HepG2 (cell line): ENCODE measurements at regions not wholly inside any gene's neighbourhood (a gene's known extent, or its start where the extent isn't known, plus 50 kb on each side); places are given as distances from the start of the nearest gene placed in this dataset.

Source experiments
- AGO1 ChIP-seq: fragments of 200-400 bp; formaldehyde crosslinking; IDR thresholded peaks from 2 replicates; pipeline ENCODE4 v1.6.1; 2017; ENCODE audit warnings: mild to moderate bottlenecking, low read depth, low read length, moderate library complexity; ENCODE audit not compliant: poor library complexity, severe bottlenecking
- BCL6 ChIP-seq: IDR thresholded peaks from 2 replicates; pipeline ENCODE4 v1.6.1; 2016; ENCODE audit warnings: missing genetic modification reagents, missing compliant biosample characterization
- BHLHE40 ChIP-seq: IDR thresholded peaks from 2 replicates; pipeline ENCODE4 v1.6.1; 2011; ENCODE audit warnings: low read length, improper control_type of control experiment
- ELF1 ChIP-seq: sonication (generic); formaldehyde crosslinking; IDR thresholded peaks from 2 replicates; pipeline ENCODE4 v1.4.0; 2020; ENCODE audit warnings: missing genetic modification reagents
- GLMP ChIP-seq: sonication (generic); formaldehyde crosslinking; IDR thresholded peaks from 2 replicates; pipeline ENCODE4 v1.9.0; 2021; ENCODE audit warnings: missing genetic modification reagents, mild to moderate bottlenecking, borderline replicate concordance
- MZF1 ChIP-seq: sonication (generic); formaldehyde crosslinking; IDR thresholded peaks from 2 replicates; pipeline ENCODE4 v1.8.1; 2023; ENCODE audit warnings: mild to moderate bottlenecking, missing genetic modification reagents, borderline replicate concordance
- NFKB2 ChIP-seq: sonication (generic); formaldehyde crosslinking; IDR thresholded peaks from 2 replicates; pipeline ENCODE4 v1.4.0; 2020; ENCODE audit warnings: missing genetic modification reagents, borderline replicate concordance
- NR2C2 ChIP-seq: sonication (generic); formaldehyde crosslinking; IDR thresholded peaks from 2 replicates; pipeline ENCODE4 v1.4.0; 2020; ENCODE audit warnings: missing genetic modification reagents, mild to moderate bottlenecking, moderate library complexity, borderline replicate concordance
- SOX6 ChIP-seq, 2 experiments: fragments of 450-650 bp in 1 of 2; sonication (generic) in 1 of 2; formaldehyde crosslinking in 1 of 2; IDR thresholded peaks; 2 replicates each; pipeline versions ENCODE4 v1.4.0 to v1.6.1; 2017 to 2020; ENCODE audit warnings: antibody characterized with exemption in 1 of 2, mild to moderate bottlenecking in 1 of 2, missing genetic modification reagents in 1 of 2
- ZBTB10 ChIP-seq: sonication (generic); formaldehyde crosslinking; IDR thresholded peaks from 2 replicates; pipeline ENCODE4 v1.4.0; 2020; ENCODE audit warnings: missing genetic modification reagents, borderline replicate concordance
- ZFY ChIP-seq: sonication (generic); formaldehyde crosslinking; IDR thresholded peaks from 2 replicates; pipeline ENCODE4 v1.4.0; 2020; ENCODE audit warnings: missing genetic modification reagents
- ZKSCAN1 ChIP-seq: fragments of 150-350 bp; IDR thresholded peaks from 2 replicates; pipeline ENCODE4 v1.6.1; 2014; ENCODE audit warnings: low read length
- ZNF263 ChIP-seq: sonication (generic); formaldehyde crosslinking; IDR thresholded peaks from 2 replicates; pipeline ENCODE4 v1.4.0; 2020; ENCODE audit warnings: missing genetic modification reagents
- ZNF275 ChIP-seq: sonication (generic); formaldehyde crosslinking; IDR thresholded peaks from 2 replicates; pipeline ENCODE4 v1.8.0; 2022; ENCODE audit warnings: missing genetic modification reagents, mild to moderate bottlenecking, inconsistent platforms, borderline replicate concordance
- ZNF282 ChIP-seq: fragments of 450-650 bp; IDR thresholded peaks from 2 replicates; pipeline ENCODE4 v1.6.1; 2018; ENCODE audit not compliant: partially characterized antibody
- ZNF674 ChIP-seq: sonication (generic); formaldehyde crosslinking; IDR thresholded peaks from 2 replicates; pipeline ENCODE4 v1.5.0; 2020; ENCODE audit warnings: low read depth, mild to moderate bottlenecking, missing genetic modification reagents
- ZNF7 ChIP-seq: IDR thresholded peaks from 2 replicates; pipeline ENCODE4 v1.6.1; 2016; ENCODE audit warnings: missing biosample characterization, missing genetic modification reagents
- ZNF768 ChIP-seq: sonication (generic); formaldehyde crosslinking; IDR thresholded peaks from 2 replicates; pipeline ENCODE4 v1.4.0; 2020; ENCODE audit warnings: missing genetic modification reagents
- TF ChIP-seq, protein P1 (sequence below): sonication (generic); formaldehyde crosslinking; IDR thresholded peaks from 2 replicates; pipeline ENCODE4 v1.4.0; 2020; ENCODE audit warnings: missing genetic modification reagents
- TF ChIP-seq, protein P2 (sequence below): sonication (generic); formaldehyde crosslinking; IDR thresholded peaks from 2 replicates; pipeline ENCODE4 v1.5.0; 2020; ENCODE audit warnings: mild to moderate bottlenecking, missing genetic modification reagents, moderate library complexity
- TF ChIP-seq, protein P3 (sequence below): sonication (generic); formaldehyde crosslinking; IDR thresholded peaks from 2 replicates; pipeline ENCODE4 v1.8.1; 2023; ENCODE audit warnings: missing genetic modification reagents, mild to moderate bottlenecking, borderline replicate concordance

DNA sequence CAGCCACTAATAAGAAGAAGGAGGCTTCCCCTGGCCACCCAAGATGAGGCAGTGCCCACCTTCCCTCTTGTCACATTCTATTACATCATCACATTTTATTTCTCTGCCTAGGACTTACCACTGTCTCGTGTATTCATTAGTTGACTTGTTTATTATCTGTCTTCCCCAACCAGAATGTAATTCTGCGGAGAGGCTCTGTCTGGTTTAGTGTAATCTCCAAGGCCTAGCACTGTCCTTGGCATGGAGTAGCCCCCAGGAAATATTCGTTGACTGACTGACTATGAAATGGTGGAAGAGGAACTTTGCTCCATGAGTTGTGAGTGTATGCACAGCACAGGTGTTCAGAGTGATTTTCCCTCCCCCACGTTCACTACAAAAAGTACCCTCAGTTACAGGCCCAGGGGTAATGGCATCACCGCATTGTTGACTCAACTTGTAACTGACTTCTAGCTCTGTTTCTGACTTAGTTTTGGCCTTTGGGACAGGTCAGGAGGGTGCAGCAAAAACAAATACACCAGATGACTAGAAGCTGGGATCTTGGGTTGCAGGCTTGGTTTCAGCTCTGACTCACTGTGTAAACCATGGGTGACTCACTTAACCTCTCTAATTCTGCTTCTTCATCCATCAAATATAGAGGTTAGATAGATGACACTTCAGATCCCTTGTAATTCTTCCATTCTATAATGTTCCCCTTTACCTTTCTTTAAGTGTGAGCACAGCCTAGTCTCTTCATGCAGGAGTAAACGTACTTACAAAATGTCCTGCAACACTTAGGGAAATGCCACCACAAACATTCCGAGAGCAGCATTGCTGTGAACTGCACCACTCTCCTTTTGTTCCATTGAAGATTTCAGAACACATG is 229.7 kb downstream of the KCNRG start (continued):
- no peak for TF ChIP-seq GLMP (CRISPR knock-in tag)
- TF ChIP-seq ZNF263 (CRISPR knock-in tag), result no peak
- TF ChIP-seq, protein P1, sequence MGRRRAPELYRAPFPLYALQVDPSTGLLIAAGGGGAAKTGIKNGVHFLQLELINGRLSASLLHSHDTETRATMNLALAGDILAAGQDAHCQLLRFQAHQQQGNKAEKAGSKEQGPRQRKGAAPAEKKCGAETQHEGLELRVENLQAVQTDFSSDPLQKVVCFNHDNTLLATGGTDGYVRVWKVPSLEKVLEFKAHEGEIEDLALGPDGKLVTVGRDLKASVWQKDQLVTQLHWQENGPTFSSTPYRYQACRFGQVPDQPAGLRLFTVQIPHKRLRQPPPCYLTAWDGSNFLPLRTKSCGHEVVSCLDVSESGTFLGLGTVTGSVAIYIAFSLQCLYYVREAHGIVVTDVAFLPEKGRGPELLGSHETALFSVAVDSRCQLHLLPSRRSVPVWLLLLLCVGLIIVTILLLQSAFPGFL, result no peak
- no peak for TF ChIP-seq ZBTB10
- TF ChIP-seq NFKB2 (CRISPR knock-in tag), result no peak
- peak; percentile 77 for TF ChIP-seq NR2C2
- TF ChIP-seq SOX6 (IDR thresholded peaks at IDR 0.05), result no peak
- peak; percentile 95 for TF ChIP-seq SOX6 (CRISPR knock-in tag; IDR thresholded peaks at IDR 0.05)
- TF ChIP-seq, protein P2, sequence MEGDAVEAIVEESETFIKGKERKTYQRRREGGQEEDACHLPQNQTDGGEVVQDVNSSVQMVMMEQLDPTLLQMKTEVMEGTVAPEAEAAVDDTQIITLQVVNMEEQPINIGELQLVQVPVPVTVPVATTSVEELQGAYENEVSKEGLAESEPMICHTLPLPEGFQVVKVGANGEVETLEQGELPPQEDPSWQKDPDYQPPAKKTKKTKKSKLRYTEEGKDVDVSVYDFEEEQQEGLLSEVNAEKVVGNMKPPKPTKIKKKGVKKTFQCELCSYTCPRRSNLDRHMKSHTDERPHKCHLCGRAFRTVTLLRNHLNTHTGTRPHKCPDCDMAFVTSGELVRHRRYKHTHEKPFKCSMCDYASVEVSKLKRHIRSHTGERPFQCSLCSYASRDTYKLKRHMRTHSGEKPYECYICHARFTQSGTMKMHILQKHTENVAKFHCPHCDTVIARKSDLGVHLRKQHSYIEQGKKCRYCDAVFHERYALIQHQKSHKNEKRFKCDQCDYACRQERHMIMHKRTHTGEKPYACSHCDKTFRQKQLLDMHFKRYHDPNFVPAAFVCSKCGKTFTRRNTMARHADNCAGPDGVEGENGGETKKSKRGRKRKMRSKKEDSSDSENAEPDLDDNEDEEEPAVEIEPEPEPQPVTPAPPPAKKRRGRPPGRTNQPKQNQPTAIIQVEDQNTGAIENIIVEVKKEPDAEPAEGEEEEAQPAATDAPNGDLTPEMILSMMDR (CRISPR knock-in tag), result 0 out of 2 replicates have a peak, but pooled peaks have one; percentile 22
- peak; percentile 72 for TF ChIP-seq ZFY (CRISPR knock-in tag)
- TF ChIP-seq AGO1, result no peak
- peak; percentile 56; the same call in 1 of the 2 replicates for TF ChIP-seq ZNF7 (CRISPR knock-in tag)
- TF ChIP-seq, protein P3, sequence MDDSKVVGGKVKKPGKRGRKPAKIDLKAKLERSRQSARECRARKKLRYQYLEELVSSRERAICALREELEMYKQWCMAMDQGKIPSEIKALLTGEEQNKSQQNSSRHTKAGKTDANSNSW (CRISPR knock-in tag), result no peak
- peak; percentile 41; the same call in 1 of the 2 replicates for TF ChIP-seq ZNF768
- TF ChIP-seq ZKSCAN1, result no peak
- peak; percentile 46; the same call in 1 of the 2 replicates for TF ChIP-seq ELF1 (CRISPR knock-in tag)
- 0 out of 2 replicates have a peak, but pooled peaks have one; percentile 71 for TF ChIP-seq MZF1 (CRISPR knock-in tag)
- TF ChIP-seq ZNF282, result no peak
- TF ChIP-seq BCL6 (CRISPR knock-in tag), result peak; percentile 91
- no peak for TF ChIP-seq ZNF674 (CRISPR knock-in tag)
- TF ChIP-seq BHLHE40, result 0 out of 2 replicates have a peak, but pooled peaks have one; percentile 20
- no peak; the same call in 1 of the 2 replicates for TF ChIP-seq ZNF275 (CRISPR knock-in tag)
